Stimulated activated CD4-positive, alpha-beta T cell treated with anti-CD3 and anti-CD28 coated beads, Interleukin-12 subunit alpha, Interleukin-12 subunit beta, amount 100 ng/mL, for 4 hours (primary cell): ENCODE measurements at regions not wholly inside any gene's neighbourhood (a gene's known extent, or its start where the extent isn't known, plus 50 kb on each side); places are given as distances from the start of the nearest gene placed in this dataset.
"Not testable (repeated sequence)": the region's sequence is repeated elsewhere in the genome, so short reads cannot be mapped to it uniquely, and the experiment has no call there.

Experiments
- DNase-seq: peaks from one replicate; pipeline ENCODE4 v3.0.0-alpha.2; 2020

DNA sequence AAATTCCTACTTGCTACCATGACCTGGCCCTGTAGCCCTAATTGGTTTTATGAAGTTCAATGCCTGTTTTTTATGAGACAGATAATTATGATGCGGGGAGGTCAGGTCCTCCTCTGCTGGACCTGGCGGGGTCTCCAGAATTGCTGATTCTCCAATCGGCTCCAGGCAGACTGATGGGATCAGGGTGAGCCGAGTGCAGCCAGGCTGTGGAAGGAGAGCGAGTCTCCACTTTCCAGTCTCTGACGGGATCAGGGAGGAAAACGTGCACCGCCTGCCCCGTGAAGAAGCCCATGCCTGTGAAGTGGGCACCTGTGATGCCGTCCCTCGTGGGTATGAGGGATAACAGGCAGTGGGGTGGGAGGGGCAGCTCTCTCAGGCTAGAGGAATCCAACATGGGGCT lies 71.5 kb upstream of the HSPA9 start:
- DNase-seq, result no peak

GRCh38 chr5:138645778-138646575 lies 70.8 kb upstream of the HSPA9 start:
- no peak for DNase-seq

- DNase-seq, result no peak
Observed at GRCh38 chr5:138643040-138643791, 68.0 kb upstream of the HSPA9 start.

DNA sequence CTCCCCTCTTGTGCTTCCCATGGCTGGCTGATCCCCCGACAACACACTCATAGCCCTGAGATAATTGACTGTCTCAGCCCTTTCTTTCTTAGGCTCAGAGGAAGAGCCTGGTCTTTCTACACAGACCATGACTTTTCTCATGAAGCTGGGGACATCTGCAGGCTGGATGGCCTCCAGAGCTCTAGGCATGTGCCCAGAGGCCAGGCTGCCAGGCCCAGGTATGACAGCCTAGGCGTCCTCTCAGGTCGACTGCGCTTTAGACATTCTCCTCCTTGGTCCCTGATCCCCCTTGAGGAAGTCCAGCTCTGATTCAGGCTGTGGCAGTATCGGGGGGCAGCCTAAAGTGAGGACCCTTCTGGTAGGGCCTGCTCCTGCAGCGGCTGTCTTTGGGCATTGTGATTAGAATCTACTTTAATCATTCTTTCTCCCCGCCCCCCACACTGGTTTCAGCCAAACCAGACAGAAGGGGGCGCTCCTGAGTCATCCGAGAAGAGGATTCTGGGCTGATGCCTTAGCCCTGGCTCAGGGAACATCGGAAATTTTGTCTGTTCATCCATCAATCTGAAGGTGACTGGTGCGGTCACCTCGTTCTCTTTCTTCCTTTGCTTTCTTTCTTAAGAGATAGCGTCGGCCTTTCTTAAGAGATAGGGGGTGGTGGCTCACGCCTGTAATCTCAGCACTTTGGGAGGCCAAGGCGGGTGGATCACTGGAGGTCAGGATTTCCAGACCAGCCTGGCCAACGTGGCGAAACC lies 66.5 kb upstream of the HSPA9 start:
- peak; percentile 74 for DNase-seq

DNA sequence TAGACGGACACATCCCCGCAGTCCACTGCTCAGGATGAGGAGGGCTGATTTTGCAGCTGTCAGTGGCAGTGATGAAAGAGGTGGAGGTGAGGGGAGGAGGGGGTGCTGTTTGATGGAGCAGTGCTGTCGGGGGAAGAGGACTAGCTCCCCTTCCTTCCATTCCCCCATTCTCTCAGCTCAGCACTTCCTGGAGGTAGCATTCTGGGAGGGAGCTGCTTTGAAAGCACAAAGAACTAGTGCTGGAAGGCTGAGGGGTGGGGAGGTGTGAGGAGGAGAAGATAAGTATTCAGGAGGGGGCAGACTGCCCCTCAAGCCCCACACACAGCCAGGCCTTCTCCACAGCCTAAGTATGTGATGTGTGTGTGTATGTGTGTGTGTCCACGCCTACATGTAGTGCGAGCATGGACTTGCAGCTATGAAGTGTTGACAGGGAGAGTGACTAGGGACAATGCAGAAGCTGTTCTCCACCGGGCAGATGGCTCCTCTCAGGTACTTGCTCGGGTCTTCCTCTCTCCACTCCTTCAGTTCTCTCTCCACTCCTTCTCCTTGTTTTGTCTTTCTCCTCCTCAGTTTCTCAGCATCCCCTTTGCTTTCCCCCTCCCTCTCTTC lies 65.5 kb upstream of the HSPA9 start:
- DNase-seq, result no peak

DNA sequence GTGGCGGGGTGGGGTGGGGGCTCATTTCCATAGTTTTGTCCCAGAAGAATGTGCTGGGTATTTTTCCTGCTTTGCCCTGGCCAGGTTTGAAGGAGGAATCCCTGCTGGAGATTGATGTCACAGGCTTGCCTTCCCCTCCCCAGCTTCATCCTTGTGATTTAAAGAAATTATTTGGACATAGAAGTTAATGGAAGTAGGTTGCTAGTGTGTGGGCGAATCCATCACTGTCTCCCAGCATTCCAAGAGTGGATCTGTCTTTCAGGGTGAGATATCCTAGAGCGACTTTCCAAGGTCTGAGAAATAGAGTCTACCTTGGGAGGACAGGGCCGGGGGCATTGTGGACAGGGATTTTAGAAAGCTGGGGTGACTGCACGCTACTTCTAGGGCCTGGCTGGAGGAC lies 64.9 kb upstream of the HSPA9 start:
- DNase-seq, result no peak

DNA sequence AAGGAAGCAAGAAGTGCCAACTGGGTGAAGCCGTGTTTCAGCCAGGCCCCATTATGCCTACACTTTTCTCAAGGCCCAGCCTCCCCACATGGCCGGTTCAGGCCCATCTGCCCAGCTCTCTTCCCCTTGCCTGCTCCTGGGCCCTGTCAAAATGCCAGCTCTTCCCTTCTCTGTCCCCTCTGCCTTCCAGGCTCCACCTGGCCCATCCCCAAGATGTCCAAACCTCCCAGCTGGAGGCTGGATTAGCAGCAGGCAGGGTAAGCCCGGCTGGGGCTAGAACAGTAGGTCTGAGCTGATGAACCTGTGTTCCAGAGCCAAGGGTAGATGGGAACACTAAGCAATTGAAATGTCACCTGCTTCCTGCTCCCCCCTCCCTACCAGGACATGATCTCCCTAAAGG lies 64.1 kb upstream of the HSPA9 start:
- DNase-seq, result no peak

DNA sequence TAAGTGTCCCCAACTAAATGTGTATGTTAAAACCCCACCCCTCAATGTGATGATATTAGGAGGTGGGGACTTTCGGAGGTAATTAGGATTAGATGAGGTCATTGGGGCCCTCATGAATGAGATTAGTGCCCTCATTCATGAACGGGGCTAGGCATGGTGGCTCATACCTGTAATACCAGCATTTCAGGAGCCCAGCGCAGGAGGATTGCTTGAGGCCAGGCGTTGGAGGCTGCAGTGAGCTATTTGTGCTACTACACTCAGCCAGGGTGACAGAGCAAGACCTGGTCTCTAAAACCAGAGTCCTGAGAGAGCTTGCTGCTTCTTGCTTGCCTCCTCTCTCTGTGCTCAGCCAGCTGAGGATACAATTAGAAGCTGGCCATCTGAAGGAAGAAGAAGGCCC lies 62.1 kb upstream of the HSPA9 start:
- DNase-seq, result no peak

GRCh38 chr5:138636398-138636944 lies 61.3 kb upstream of the HSPA9 start:
- no peak for DNase-seq

DNA sequence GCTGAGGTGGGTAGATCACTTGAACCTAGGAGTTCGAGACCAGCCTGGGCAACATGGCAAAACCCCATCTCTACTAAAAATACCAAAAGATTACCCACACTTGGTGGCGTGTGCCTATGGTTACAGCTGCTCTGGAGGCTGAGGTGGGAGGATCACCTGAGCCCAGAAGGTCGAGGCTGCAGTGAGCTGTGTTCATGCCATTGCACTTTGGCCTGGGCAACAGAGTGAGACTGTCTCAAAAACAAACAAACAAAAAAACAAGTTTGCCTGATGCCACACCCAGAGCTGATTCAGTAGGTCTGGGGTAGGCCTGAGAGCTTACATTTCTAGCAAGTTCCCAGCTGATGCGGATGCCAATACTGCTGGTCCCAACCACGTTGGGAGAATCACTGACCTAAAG lies 60.5 kb upstream of the HSPA9 start:
- DNase-seq, result no peak

GRCh38 chr5:138635265-138635664 lies 60.1 kb upstream of the HSPA9 start:
- DNase-seq, result no peak

- DNase-seq, result not testable (repeated sequence)
Observed at GRCh38 chr5:138634804-138635203, 59.6 kb upstream of the HSPA9 start.

GRCh38 chr5:138632900-138633489 lies 57.8 kb upstream of the HSPA9 start:
- no peak for DNase-seq

GRCh38 chr5:138631096-138631928 lies 56.1 kb upstream of the HSPA9 start:
- DNase-seq, result no peak

DNA sequence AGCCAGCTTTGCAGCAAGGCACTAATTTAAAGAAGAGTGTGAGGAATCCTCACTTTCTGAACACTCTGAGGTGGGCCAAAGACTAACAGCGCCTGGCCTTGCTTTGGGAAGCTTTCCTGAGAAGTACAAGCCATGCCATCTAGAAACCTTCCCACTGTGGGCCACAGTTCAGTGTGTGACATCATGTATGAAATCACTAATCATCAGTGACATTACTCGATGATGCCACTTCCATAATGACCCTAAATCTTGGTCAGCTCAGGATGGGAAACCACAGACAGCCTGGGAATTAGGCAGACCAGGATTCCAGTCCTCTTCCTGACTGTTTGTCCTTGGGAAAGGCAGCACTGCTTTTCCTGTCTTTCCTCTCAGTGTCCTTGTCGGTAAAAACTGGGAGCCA lies 54.2 kb upstream of the HSPA9 start:
- DNase-seq, result no peak

DNA sequence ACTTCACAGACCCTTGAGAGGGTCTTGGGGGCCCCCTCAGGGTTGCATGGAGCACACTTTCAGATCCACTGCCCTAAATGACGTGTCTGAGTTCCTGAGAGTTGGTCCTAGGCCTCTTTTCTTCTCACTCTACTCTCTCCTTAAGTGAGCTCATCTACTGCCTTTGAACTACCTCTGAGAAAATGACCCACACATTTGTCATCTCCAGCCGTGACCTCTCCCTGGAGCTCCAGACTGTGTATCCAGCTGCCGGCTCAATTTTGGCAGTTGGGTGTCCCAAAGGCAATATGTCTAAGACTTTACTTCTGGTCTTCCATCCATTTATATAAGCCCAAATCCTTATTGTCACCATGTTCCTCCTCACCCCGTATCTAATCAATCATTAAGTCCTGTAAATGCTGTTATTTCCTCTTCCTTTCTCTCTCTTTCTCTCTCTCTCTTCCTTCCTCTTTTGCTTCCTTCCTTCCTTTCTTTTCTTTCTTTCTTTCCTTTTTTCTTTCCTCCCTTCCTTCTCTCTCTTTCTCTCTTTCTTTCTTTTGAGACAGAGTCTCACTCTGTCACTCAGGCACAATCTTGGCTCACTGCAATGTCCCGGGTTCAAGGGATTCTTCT lies 51.2 kb upstream of the HSPA9 start:
- DNase-seq, result no peak

GRCh38 chr5:138625134-138625533 lies 49.9 kb upstream of the HSPA9 start:
- no peak for DNase-seq
